ENCODE measurements at regions not wholly inside any gene's neighbourhood (a gene's known extent, or its start where the extent isn't known, plus 50 kb on each side); places are given as distances from the start of the nearest gene placed in this dataset.
"Not testable (repeated sequence)": the region's sequence is repeated elsewhere in the genome, so short reads cannot be mapped to it uniquely, and the experiment has no call there.

DNA sequence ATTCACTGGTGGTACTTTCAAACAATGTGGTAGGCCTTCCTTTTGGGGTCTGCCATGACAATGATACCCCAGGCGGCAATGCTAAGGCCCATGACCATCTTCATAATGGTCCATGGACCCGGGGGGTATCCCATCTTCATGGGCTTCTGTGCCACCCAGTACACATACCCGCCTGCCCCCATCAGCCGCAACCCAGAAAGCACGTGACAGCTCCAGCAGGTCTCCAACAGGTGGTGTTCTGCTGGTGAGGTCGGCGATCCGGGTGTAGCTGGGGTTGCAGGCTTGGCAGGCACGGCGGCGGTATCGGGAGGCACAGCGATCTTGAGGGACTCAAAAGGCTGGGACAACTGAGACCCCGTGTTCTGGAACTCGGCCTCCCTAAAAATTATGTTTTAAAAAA is 214.5 kb downstream of the SNRPN start:
- in situ Hi-C loops (cut with MboI; ENCODE audit: low sequenced_read_pairs) = no loop called here

DNA sequence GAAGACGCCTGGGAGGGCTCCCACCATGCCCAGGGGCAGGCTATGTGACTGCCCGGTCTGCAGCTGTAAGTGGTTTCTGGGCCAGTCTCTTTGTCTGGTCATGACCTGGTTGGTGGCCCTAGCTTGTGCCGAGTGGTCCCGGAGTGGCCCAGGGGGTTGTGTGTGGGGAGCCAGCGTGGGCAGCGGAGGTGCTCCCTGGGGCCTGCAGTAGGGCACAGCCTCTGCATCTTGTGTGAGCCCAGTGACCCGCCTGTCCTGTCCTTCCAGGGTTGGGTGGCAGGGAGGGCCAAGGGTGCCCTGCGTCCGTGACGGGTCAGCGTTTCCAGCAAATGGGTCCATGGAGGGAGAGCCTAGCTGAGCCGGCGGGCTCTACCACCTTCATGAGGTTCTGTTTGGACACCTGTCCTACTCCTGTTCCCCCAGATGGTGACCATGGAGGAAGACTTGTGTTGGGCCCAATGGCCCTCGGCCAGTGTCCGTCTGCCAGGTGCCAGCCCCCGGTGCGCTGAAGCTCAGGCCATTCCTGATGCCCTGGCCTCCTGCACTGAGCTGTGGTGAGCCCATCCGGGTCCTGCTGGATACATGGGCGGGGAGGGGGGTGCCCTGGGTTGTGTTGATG is 215.4 kb downstream of the SNRPN start:
- in situ Hi-C loops (cut with MboI; ENCODE audit: low sequenced_read_pairs) = no loop called here

DNA sequence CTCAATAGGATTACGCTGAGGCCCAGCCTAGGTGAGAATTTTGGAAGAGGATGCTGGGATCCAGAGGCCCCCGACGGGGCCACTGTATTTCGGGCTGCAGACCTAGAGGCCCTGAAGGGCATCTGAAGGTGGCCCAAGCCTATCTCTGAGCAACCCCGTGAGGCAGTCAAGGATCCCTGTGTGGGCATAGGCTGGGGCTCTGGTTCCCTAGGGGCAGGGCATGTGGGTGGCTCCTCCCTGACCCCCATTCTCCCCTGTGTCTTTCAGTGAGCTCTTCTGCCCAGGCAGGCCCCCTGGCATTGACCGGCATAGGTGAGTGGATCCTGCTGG is 216.0 kb downstream of the SNRPN start:
- in situ Hi-C loops (cut with MboI; ENCODE audit: low sequenced_read_pairs) = no loop called here

DNA sequence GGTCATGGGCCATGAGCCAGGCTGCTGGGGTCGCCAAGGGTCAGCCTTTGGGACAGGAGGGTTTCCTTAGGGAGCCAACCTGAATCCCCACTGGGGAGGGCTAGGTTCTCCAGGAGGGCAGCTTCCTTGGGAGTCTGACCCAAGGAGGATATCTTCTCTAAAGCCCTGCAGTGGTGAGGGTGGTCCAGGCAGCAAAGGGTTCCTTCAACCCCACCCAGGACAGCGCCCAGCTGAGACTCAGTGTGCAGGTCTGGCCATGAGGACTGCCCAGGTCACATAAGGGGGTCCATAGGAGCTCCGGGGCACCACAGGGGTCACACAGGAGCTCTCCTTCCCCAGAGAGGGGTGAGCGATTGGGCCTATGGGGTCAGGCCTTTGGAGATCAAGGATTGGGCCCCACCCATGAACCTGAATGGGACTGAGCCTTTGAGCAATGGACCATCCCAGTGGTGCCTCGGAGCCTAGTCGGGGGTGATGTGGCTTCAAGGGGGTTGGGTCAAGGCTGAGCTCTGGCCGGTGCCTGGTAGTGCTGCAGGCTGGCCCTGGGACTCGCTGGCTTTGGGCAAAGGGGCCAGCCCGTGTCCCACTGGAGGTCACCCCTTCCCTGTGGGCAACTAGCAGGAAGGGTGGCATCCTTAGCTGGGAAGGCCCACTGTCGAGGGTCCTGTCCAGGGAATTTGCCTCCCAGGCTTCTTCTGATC is 216.5 kb downstream of the SNRPN start:
- in situ Hi-C loops (cut with MboI; ENCODE audit: low sequenced_read_pairs) = no loop called here

DNA sequence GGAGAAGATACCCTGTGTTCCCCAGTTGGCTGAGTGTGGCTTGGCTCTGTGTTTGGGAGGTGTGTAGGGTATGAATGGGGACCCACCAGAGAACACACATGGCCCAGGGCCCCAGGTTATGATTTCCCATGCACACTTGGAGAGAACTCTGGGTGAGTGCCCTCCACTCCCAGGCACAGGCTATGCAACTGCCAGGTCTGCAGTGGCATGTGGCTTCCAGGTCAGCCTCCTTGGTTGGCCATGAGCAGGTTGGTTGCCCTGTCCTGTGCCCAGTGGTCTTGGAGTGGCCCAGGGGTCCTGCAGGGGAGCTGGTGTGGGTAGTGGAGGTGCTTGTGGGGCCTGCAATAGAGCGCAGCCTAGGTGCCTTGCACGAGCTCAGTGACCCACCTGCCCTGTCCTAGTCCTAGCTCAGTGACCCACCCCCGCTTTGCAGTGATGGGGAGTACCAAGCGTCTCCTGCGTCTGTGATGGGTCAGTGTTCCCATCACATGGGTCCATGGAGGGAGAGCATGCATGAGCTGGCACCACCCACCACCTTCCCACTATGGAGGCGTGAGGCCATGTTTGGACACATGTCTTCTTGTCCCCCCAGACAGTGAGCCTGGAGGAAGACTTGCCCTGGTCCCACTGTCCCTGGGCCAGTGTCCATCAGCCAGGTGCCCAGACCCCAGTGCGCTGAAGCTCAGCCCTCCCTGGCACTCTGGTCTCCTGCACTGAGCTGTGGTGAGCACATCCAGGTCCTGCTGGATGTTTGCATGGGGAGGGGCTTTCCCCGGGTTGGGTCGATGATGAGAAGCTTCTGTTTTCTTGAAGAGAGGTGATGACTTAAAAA is 217.3 kb downstream of the SNRPN start:
- in situ Hi-C loops (cut with MboI; ENCODE audit: low sequenced_read_pairs) = no loop called here

DNA sequence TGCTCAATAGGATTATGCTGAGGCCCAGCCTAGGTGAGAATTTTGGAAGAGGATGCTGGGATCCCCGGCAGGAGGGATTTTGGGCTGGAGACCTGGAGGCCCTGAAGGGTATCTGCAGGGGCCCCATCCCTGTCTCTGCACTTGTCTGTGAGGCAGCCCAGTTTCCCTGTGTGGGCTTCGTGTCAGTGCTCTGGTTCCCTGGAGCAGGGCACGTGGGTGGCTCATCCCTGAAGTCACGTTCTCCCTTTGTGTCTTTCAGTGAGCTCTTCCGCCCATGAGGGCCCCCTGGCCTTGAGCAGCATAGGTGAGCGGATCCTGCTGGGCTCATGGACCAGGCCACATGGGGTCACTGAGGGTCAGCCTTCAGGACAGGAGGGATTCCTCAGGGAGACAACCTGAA is 217.9 kb downstream of the SNRPN start:
- in situ Hi-C loops (cut with MboI; ENCODE audit: low sequenced_read_pairs) = no loop called here

DNA sequence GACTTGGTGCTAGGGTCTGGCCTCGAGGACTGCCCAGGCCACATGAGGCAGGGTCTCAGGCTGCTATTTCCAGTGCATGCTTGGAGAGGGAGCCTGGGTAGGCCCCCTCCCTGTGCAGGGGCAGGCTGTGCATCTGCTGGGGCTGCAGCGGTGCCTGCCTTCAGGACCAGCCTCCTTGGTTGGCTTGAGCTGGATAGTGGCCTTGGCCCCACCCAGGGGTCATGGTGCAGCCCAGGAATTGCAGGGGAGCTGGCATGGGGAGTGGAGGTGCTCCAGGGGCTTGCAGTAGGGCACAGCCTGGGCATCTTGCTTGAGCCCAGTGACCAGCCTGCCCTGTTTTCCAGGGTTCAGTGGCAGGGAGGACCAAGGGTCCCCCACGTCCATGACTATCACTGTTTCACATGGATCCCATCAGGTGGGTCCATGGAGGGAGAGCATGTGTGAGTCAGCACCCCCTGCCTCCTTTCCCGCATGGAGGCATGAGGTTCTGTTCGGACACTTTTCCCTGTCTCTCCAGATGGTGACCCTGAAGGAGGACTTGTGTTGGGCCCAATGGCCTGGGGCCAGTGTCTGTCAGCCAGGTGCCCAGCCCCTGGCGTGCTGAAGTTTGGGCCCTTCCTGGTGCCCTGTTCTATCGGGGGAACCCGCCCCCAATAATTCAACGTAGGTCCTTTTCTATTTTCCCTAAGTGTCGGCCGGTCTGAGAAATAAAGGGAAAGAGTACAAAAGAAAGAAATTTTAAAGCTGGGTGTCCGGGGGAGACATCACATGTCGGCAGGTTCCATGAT is 218.6 kb downstream of the SNRPN start:
- in situ Hi-C loops (cut with MboI; ENCODE audit: low sequenced_read_pairs) = no loop called here

DNA sequence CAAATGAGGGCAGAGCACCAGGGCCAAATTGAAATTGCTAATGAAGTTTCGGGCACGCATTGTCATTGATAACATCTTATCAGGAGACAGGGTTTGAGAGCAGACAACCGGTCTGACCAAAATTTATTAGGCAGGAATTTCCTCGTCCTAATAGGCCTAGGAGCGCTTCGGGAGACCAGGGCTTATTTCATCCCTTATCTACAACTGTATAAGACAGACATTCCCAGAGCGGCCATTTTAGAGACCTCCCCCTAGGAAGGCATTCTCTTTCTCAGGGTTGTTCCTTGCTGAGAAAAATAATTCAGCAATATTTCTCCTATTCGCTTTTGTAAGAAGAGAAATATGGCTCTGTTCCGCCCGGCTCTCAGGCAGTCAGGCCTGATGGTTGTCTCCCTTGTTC is 219.4 kb downstream of the SNRPN start:
- in situ Hi-C loops (cut with MboI; ENCODE audit: low sequenced_read_pairs) = not testable (repeated sequence)

DNA sequence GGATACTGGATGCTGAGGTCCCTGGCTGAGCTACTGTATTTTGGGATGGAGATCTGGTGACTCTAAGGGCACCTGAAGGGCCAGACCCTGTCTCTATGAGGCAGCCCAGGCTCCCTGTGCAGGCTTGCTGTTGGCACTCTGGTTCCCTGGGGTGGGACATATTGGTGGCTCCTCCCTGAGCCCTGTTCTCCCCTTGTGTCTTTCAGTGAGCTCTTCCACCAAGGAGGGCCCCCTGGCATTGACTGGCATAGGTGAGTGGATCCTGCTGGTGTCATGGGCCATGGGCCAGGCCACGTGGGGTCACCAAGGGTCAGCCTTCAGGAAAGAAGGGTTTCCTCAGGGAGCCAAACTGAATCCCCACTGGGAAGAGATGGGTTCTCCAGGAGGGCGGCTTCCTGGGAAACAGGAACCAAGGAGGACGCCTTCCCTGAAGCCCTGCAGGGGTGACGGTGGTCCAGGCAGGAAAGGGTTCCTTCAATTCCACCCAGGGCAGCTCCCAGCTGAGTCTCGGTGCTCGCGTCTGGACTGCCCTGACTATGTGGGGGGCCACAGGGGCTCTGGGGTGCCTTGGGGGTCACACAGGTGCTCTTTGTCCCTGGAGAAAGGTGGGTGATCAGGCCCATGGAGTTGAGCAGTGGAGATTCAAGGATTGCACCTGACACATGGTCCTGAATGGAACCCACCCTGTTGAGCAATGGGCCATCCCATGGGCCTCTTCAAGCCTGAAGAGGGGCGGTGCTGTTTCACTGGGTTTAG is 220.4 kb downstream of the SNRPN start:
- in situ Hi-C loops (cut with MboI; ENCODE audit: low sequenced_read_pairs) = no loop called here

DNA sequence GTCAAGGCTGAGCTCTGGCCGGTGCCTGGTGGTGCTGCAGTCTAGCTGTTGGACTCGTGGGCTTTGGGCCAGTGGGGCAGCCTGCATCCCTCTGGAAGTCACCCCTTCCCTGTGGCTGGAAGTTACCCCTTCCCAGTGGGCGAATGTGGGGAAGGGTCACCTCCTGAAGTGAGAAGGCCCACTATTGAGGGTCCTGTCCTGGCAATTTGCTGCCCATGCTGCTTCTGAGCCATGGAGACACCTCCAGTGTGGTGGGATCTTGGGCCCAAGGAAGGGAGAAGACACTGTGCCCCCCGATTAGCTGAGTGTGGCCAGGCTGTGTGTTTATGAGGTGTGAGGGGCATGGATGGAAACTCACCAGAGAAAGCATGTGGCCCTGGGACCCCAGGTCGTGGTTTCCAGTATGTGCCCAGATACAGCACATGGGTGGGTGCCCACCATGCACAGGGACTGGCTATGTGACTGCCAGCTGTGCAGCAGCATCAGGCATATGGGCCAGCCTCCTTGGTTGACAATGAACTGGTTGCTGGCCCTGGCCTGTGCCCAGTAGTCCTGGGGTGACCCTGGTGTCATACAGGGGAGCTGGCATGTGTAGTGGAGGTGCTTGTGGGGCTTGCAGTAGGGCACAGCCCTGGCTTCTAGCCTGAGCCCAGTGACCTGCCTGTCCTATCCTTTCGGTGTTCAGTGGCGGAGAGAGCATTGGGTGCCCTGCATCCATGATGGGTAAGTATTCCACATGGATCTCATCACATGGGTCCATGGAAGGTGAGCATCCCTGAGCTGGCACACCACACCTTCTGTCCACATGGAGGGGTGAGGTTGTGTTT is 221.2 kb downstream of the SNRPN start:
- in situ Hi-C loops (cut with MboI; ENCODE audit: low sequenced_read_pairs) = no loop called here

DNA sequence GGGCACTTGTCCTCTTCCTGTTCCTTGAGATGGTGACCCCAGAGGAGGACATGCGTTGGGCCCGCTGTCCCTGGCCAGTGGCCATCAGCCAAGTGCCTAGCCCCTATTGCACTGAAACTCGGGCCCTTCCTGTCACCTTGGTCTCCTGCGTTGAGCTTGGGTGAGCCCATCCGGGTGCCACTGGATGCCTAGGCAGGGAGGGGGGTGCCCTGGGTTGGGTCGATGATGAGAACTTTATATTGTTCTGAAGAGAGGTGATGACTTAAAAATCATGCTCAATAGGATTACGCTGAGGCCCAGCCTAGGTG is 221.8 kb downstream of the SNRPN start:
- in situ Hi-C loops (cut with MboI; ENCODE audit: low sequenced_read_pairs) = no loop called here

DNA sequence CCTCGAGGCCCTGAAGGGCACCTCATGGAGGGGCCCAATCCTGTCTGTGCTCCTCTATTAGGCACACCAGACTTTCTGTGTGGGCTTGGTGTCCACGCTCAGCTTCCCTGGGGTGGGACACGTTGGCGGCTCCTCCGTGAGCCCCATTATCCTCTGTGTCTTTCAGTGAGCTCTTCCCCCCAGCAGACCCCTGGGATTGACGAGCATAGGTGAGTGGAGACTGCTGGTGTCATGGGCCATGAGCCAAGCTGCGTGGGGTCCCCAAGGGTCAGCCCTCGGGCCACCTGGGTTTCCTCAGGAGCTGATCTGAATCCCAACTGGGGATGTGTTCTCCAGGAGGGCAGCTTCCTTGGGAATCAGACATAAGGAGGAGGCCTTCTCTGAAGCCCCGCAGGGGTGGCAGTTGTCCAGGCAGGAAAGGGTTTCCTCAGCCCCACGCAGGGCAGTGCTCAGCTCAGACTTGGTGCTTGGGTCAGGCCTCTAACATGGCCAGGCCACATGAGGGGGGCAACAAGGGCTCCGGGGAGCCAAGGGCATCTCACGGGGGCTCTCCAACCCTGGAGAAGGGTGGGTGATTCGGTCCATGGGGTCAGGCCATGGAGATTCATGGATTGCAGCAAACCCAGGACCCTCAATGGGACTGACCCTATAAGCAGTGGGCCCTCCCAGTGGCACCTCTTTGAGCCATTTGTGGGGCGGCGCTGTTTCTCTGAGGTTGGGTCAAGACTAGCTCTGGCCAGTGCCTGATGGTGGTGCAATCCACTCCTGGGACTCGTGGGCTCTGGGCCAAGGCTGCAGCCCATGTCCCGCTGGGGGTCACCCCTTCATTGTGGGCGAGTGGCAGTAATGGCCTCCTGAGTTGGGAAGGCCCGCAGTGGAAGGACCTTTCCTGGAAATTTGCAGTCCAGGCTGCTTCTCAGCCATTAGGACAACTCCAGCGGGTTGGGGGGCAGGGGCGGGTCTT is 222.5 kb downstream of the SNRPN start:
- in situ Hi-C loops (cut with MboI; ENCODE audit: low sequenced_read_pairs) = no loop called here

DNA sequence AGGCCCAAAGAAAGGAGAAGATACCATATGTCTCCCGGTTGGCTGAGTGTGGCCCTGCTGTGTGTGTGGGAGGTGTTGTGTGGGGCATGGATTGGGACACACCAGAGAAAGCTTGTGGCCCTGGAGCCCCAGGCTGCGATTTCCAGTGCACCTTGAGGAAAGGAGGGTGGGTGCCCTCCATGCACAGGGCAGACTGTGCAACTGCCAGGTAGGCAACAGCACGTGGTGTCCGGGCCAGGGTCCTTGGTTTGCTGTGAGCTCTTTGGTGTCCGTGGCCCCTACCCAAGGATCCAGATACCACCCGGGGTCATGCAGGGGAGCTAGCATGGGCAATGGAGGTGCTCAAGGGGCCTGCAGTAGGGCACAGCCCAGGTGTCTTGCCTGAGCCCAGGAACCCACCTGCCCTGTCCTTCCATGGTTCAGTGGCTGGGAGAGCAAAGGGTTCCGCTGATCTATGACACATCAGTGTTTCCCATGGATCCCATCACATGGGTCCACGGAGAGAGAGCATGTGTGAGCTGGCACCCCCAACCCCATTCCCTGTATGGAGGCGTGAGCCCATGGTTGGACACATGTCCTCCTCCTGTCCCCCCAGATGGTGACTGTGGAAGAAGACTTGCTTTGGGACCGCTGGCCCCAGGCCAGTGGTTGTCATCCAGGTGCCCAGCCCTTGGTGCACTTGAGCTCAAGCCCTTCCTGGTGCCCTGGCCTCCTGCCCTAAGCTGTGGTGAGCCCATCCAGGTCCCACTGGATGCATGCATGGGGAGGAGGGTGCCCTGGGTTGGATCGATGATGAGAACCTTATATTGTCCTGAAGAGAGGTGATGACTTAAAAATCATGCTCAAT is 223.4 kb downstream of the SNRPN start:
- in situ Hi-C loops (cut with MboI; ENCODE audit: low sequenced_read_pairs) = no loop called here

DNA sequence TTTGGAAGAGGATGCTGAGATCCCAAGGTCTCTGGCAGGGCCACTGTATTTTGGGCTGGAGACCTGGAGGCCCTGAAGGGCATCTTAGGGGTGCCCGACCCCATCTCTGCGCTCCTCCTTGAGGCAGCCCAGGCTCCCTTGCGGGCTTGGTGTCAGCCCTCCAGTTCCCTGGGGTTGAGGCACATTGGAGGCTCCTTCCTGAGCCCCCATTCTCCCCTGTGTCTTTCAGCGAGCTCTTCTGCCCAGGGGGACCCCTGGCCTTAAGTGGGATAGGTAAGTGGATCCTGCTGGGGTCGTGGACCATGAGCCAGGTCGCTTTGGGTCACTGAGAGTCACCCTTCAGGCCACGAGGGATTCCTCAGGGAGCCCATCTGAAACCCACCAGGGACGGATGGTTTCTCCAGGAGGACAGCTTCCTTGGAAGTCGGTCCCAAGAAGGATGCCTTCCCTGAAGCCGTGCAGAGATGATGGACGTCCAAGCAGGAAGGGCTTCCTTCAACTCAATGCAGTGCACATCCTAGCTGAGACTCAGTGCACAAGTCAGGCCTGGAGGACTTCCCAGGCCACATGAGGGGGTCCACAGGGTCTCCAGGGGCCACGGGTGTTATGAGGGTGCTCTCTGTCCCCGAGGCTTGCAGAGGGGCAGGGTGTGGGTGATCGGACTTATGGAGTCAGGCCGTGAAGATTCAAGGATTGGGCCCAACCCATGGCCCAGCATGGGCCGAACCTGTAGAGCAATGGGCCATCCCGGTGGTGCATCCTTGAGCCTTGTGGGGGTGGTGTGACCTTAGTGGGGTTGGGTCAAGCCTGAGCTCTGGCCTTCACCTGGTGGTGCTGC is 224.3 kb downstream of the SNRPN start:
- in situ Hi-C loops (cut with MboI; ENCODE audit: low sequenced_read_pairs) = no loop called here

DNA sequence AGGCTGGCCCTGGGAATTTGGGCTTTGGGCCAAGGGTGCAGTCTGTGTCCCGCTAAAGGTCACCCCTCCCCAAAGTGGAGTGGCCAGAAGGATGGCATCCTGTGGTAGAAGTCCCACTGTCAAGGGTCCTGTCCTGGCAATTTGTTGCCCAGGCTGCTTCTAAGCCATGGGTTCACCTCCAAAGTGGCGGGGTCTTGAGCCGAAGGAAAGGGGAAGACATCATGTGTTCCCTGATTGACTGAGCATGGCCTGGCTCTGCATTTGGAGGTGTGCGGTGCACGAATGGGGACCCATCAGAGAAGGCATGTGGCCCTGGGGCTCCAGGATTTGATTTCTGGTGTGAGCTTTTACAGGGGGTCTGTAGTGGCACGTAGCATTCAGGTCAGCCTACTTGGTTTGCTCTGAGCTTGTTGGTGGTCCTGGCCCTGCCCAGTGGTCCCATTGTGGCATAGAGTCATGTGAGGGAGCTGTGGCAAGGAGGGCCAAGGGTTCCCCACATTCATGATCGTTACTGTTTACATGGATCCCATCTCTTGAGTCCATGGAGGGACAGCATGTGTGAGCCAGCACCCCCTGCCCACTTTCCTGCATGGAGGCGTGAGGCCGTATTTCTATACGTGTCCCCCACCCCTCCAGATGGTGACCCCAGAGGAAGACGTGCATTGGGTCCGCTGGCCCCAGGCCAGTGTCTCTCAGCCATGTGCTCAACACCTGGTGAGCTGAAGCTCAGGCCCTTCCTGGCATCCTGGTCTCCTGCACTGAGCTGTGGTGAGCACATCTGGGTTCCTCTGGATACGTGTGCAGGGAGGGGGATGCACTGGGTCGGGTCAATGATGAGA is 225.1 kb downstream of the SNRPN start:
- in situ Hi-C loops (cut with MboI; ENCODE audit: low sequenced_read_pairs) = no loop called here

DNA sequence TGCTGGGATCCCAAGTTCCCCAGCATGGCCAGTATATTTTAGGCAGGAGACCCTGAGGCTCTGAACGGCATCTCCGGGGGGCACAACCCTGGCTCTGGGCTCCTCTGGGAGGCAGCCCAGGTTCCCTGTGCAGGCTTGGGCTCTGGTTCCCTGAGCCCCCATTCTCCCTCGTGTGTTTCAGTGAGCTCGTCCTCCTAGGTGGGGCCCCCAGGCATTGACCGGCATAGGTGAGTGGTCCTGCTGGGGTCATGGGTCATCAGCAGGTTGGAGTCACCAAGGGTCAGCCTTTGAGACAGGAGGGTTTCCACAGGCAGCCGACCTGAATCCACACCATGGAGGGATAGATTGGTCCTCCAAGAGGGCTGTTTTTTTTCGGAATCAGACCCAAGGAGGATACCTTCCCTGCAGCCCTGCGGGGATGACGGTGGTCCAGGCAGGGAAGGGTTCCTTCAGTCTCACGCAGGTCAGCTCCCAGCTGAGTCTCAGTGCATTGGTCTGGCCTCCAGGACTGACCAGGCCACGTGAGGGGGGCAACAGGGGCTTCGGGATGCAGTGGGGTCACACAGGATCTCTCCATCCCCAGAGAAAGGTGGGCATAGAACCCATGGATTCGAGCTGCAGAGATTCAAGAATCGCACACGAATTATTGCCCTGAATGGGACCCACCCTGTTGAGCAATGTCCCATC is 226.0 kb downstream of the SNRPN start:
- in situ Hi-C loops (cut with MboI; ENCODE audit: low sequenced_read_pairs) = no loop called here

Measured in HL-60/S4 treated with phorbol 12-myristate 13-acetate at 8.2 ng/mL for 4 days and 3 days (cell line).